PC-3 (cell line): ENCODE measurements at regions not wholly inside any gene's neighbourhood (a gene's known extent, or its start where the extent isn't known, plus 50 kb on each side); places are given as distances from the start of the nearest gene placed in this dataset.

ENCODE experiments used
- ATAC-seq: fragments of 200-7000 bp; cut with Tn5 transposase; 2 replicates; pipeline ENCODE4 v1.9.1; 2020; ENCODE audit warnings: mild to moderate bottlenecking, moderate library complexity
- BruUV-seq: library from RNA; stranded (reverse); fragments of 400-500 nt; replicated peaks from 2 replicates; lab custom pipeline; 2021; lab: Mats Ljungman, UMichigan
- CTCF ChIA-PET: fragments of 300-600 bp; sonication (Branson Sonifier 250); formaldehyde crosslinking; loops from one replicate; lab custom pipeline; 2022; ENCODE audit warnings: antibody characterized with exemption; lab: Charles Lee
- POLR2A ChIA-PET: fragments of 300-600 bp; sonication (Branson Sonifier 250); formaldehyde crosslinking; loops from one replicate; lab custom pipeline; 2022; ENCODE audit warnings: antibody characterized with exemption; ENCODE audit not compliant: unreplicated experiment; lab: Charles Lee
- DNase-seq: peaks from one replicate; pipeline ENCODE4 v3.0.0-alpha.2; 2015
- H2AFZ ChIP-seq: fragments of 300-600 bp; sonication (generic); 2 replicates; pipeline ENCODE4 v1.6.0; 2016; ENCODE audit warnings: antibody characterized with exemption, low read length
- H3F3A ChIP-seq: fragments of 300-600 bp; sonication (generic); one replicate; pipeline ENCODE4 v1.6.0; 2017; ENCODE audit warnings: antibody characterized with exemption, low read length, control low read depth, mild to moderate bottlenecking; ENCODE audit not compliant: unreplicated experiment
- H3K27ac ChIP-seq: fragments of 300-600 bp; sonication (generic); 2 replicates; pipeline ENCODE4 v1.5.1; 2016; ENCODE audit warnings: mild to moderate bottlenecking, low read length
- H3K27me3 ChIP-seq: fragments of 300-600 bp; sonication (generic); 2 replicates; pipeline ENCODE4 v1.6.1; 2016; ENCODE audit warnings: low read length, mixed read lengths
- H3K36me3 ChIP-seq: fragments of 300-600 bp; sonication (generic); 2 replicates; pipeline ENCODE4 v1.6.1; 2016; ENCODE audit warnings: low read depth, mixed run types, low read length, mixed read lengths
- H3K4me1 ChIP-seq: fragments of 300-600 bp; sonication (generic); 2 replicates; pipeline ENCODE4 v1.5.1; 2016; ENCODE audit warnings: low read length; ENCODE audit not compliant: insufficient read depth
- H3K4me2 ChIP-seq: fragments of 300-600 bp; sonication (generic); 2 replicates; pipeline ENCODE4 v1.6.0; 2016; ENCODE audit warnings: low read length
- H3K4me3 ChIP-seq: fragments of 300-600 bp; sonication (generic); 2 replicates; pipeline ENCODE4 v1.5.1; 2016; ENCODE audit warnings: mild to moderate bottlenecking, low read length, mixed read lengths
- H3K79me2 ChIP-seq: fragments of 300-600 bp; sonication (generic); 2 replicates; pipeline ENCODE4 v1.6.1; 2017; ENCODE audit warnings: low read length, mixed read lengths
- H3K9ac ChIP-seq: fragments of 300-600 bp; sonication (generic); 2 replicates; pipeline ENCODE4 v1.6.0; 2016; ENCODE audit warnings: mild to moderate bottlenecking, low read length
- H3K9me2 ChIP-seq: fragments of 300-600 bp; sonication (generic); replicated peaks from 2 replicates; pipeline ENCODE4 v1.6.1; 2016; ENCODE audit warnings: mixed run types, low read length, mixed read lengths
- H3K9me3 ChIP-seq: fragments of 300-600 bp; sonication (generic); 2 replicates; pipeline ENCODE4 v1.6.1; 2016; ENCODE audit warnings: low read length, mixed read lengths
- H4K20me1 ChIP-seq: fragments of 300-600 bp; sonication (generic); 2 replicates; pipeline ENCODE4 v1.6.1; 2016; ENCODE audit warnings: low read length, mixed read lengths
- CTCF ChIP-seq: fragments of 300-600 bp; sonication (generic); conservative IDR thresholded peaks from 2 replicates; pipeline ENCODE4 v1.5.1; 2017; ENCODE audit warnings: antibody characterized with exemption, low read depth, mild to moderate bottlenecking, low read length
- EZH2 ChIP-seq: fragments of 300-600 bp; sonication (generic); IDR thresholded peaks from one replicate; pipeline ENCODE4 v1.6.1; 2017; ENCODE audit warnings: antibody characterized with exemption, mild to moderate bottlenecking, low read length; ENCODE audit not compliant: unreplicated experiment
- EZH2phosphoT487 ChIP-seq: fragments of 300-600 bp; sonication (generic); IDR thresholded peaks from 2 replicates; pipeline ENCODE4 v1.6.1; 2018; ENCODE audit warnings: mild to moderate bottlenecking, antibody characterized with exemption, low read length, borderline replicate concordance
- intact Hi-C: fragments of 100-400 bp; cut with micrococcal nuclease; formaldehyde crosslinking; loops from 2 replicates; pipeline ENCODE4 v1.9.0; 2023

- no TSS peak for BruUV-seq
- Histone ChIP-seq H3K9me3 (no peaks in the 10 kb centered on the region), H3K9me2 (no peaks in the 10 kb centered on the region), H3K27me3 (0 out of 2 replicates have a peak, but pooled peaks cover 5% of the 10 kb centered on the region), H3F3A (no peaks in the 10 kb centered on the region), H3K4me2 (no peak overlapping the region), H3K9ac (no peak overlapping the region), H2AFZ (no peak overlapping the region), H4K20me1 (no peaks in the 10 kb centered on the region), H3K4me3 (no peak overlapping the region), H3K27ac (no peak overlapping the region), H3K79me2 (no peaks in the 10 kb centered on the region), H3K4me1 (no peaks in the 10 kb centered on the region), H3K36me3 (no peaks in the 10 kb centered on the region)
- intact Hi-C loops: no loop called here
- ATAC-seq (no peak), DNase-seq (no peak)
- TF ChIP-seq EZH2phosphoT487 (no peak), EZH2 (no peak), CTCF (no peak)
- ChIA-PET CTCF (no interaction called here), POLR2A (no interaction called here)
Measured at GRCh38 chrX:110432091-110432905, 73.7 kb downstream of the RTL9 start.

- H3K9me3 ChIP-seq: no peaks in the 10 kb centered on the region
- DNase-seq (no peak), ATAC-seq (no peak)
- no peak overlapping the region for H3K9ac ChIP-seq
- H3K27me3 ChIP-seq: 0 out of 2 replicates have a peak, but pooled peaks cover 5% of the 10 kb centered on the region
- no peaks in the 10 kb centered on the region for H3F3A ChIP-seq
- H3K36me3 ChIP-seq: no peaks in the 10 kb centered on the region
- H3K4me3 ChIP-seq: no peak overlapping the region
- TF ChIP-seq CTCF: no peak
- TF ChIP-seq EZH2: no peak
- no peak for TF ChIP-seq EZH2phosphoT487
- H3K4me2 ChIP-seq: no peak overlapping the region
- no peaks in the 10 kb centered on the region for H3K9me2 ChIP-seq
- H3K4me1 ChIP-seq: no peaks in the 10 kb centered on the region
- H4K20me1 ChIP-seq: no peaks in the 10 kb centered on the region
- CTCF ChIA-PET: no interaction called here
- no peak overlapping the region for H2AFZ ChIP-seq
- no TSS peak for BruUV-seq
- no peaks in the 10 kb centered on the region for H3K79me2 ChIP-seq
- no peak overlapping the region for H3K27ac ChIP-seq
- POLR2A ChIA-PET: no interaction called here
- intact Hi-C loops: no loop called here
Measured at GRCh38 chrX:110432906-110433215, 74.2 kb downstream of the RTL9 start.

GRCh38 chrX:110435196-110435595 lies 76.5 kb downstream of the RTL9 start:
- no peaks in the 10 kb centered on the region for H3K79me2 ChIP-seq
- no peaks in the 10 kb centered on the region for H3K9me3 ChIP-seq
- no peak overlapping the region for H3K27ac ChIP-seq
- H3K27me3 ChIP-seq: peaks cover 22% of the 10 kb centered on the region
- H3K9ac ChIP-seq: no peak overlapping the region
- no peak overlapping the region for H3K4me2 ChIP-seq
- H2AFZ ChIP-seq: no peak overlapping the region
- H3K9me2 ChIP-seq: no peaks in the 10 kb centered on the region
- H3K4me3 ChIP-seq: no peak overlapping the region
- no peaks in the 10 kb centered on the region for H4K20me1 ChIP-seq
- no peaks in the 10 kb centered on the region for H3K36me3 ChIP-seq
- TF ChIP-seq EZH2phosphoT487: no peak
- TF ChIP-seq EZH2: no peak
- TF ChIP-seq CTCF: no peak
- DNase-seq (no peak), ATAC-seq (no peak)
- intact Hi-C loops: no loop called here
- no peaks in the 10 kb centered on the region for H3F3A ChIP-seq
- ChIA-PET POLR2A (no interaction called here), CTCF (no interaction called here)
- no TSS peak for BruUV-seq
- no peaks in the 10 kb centered on the region for H3K4me1 ChIP-seq
